Activated CD4-positive, alpha-beta T cell treated with anti-CD3 and anti-CD28 coated beads, Interleukin-2, amount 50 U/mL, for 48 hours (primary cell): ENCODE measurements at regions not wholly inside any gene's neighbourhood (a gene's known extent, or its start where the extent isn't known, plus 50 kb on each side); places are given as distances from the start of the nearest gene placed in this dataset.
"Not testable (repeated sequence)": the region's sequence is repeated elsewhere in the genome, so short reads cannot be mapped to it uniquely, and the experiment has no call there.

Experiments
- DNase-seq, 2 experiments: peaks; one replicate each; pipeline ENCODE4 v3.0.0-alpha.2; 2020

- DNase-seq: no peak
Observed at GRCh38 chr6:103504501-103505154, 1355.1 kb downstream of the HACE1 start.

GRCh38 chr6:103496588-103496987, 1363.1 kb downstream of the HACE1 start:
- DNase-seq: not testable (repeated sequence)

- DNase-seq: no peak
Observed at GRCh38 chr6:103456652-103457051, 1403.1 kb downstream of the HACE1 start.

- no peak for DNase-seq
Observed at GRCh38 chr6:103455275-103455674, 1404.4 kb downstream of the HACE1 start.

- DNase-seq: no peak
Observed at GRCh38 chr6:103409475-103409874, 1450.2 kb downstream of the HACE1 start.

- DNase-seq: no peak
Observed at GRCh38 chr6:103405321-103405720, 1454.4 kb downstream of the HACE1 start.

GRCh38 chr6:103404799-103405198, 1454.9 kb downstream of the HACE1 start:
- no peak for DNase-seq

GRCh38 chr6:103396768-103397167, 1463.0 kb downstream of the HACE1 start:
- DNase-seq: no peak

GRCh38 chr6:103379272-103379671, 1480.4 kb downstream of the HACE1 start:
- no peak for DNase-seq

GRCh38 chr6:103367212-103367611, 1492.5 kb downstream of the HACE1 start:
- DNase-seq: no peak

- DNase-seq: no peak
Observed at GRCh38 chr6:103356531-103356930, 1503.2 kb downstream of the HACE1 start.

GRCh38 chr6:103344554-103345163, 1515.1 kb downstream of the HACE1 start:
- no peak for DNase-seq

- no peak for DNase-seq
Observed at GRCh38 chr6:103335412-103335811, 1524.3 kb downstream of the HACE1 start.

GRCh38 chr6:103326760-103327757, 1532.7 kb downstream of the HACE1 start:
- DNase-seq: no peak

- DNase-seq: no peak
Observed at GRCh38 chr6:103313432-103313831, 1546.3 kb downstream of the HACE1 start.

- DNase-seq: not testable (repeated sequence)
Observed at GRCh38 chr6:103294376-103294775, 1565.3 kb downstream of the HACE1 start.

- DNase-seq: no peak
Observed at GRCh38 chr6:103284835-103285234, 1574.9 kb downstream of the HACE1 start.

GRCh38 chr6:103280417-103280816, 1579.3 kb downstream of the HACE1 start:
- no peak for DNase-seq

- DNase-seq: no peak
Observed at GRCh38 chr6:103277936-103278335, 1581.8 kb downstream of the HACE1 start.

- DNase-seq: no peak
Observed at GRCh38 chr6:103273048-103273447, 1586.7 kb downstream of the HACE1 start.

GRCh38 chr6:103269581-103269980, 1590.1 kb downstream of the HACE1 start:
- DNase-seq: no peak

GRCh38 chr6:103268335-103268734, 1591.4 kb downstream of the HACE1 start:
- no peak for DNase-seq

- no peak for DNase-seq
Observed at GRCh38 chr6:103264020-103264419, 1595.7 kb downstream of the HACE1 start.

- no peak for DNase-seq
Observed at GRCh38 chr6:103255132-103255531, 1604.6 kb downstream of the HACE1 start.
